ENCODE measurements at regions not wholly inside any gene's neighbourhood (a gene's known extent, or its start where the extent isn't known, plus 50 kb on each side); places are given as distances from the start of the nearest gene placed in this dataset.
"Not testable (repeated sequence)": the region's sequence is repeated elsewhere in the genome, so short reads cannot be mapped to it uniquely, and the experiment has no call there.

DNA sequence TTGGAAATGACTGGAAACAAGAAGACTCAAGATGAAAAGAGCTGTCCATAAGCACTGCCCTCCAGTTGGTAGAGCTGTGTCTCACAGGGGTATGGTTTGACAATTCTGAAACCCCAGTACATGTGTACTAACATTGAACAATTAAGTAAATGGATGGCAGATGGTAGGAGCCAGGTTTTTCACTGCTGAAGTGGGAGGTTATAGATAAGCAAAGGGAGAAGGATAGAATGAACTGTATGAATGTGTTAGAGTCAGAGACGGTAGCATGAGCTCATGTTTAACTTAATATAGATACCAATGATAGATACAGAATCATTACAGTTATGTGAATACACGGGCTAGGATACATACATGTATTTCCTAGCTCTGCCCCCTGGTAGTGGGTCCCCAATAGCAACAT lies 95.0 kb upstream of the SIRPA start:
- no peaks in the 10 kb centered on the region for H3K36me3 ChIP-seq
- H3K4me1 ChIP-seq, result peaks cover 0 to 14% of the 10 kb centered on the region in 2 donors
- TF ChIP-seq CTCF (IDR thresholded peaks at IDR 0.05) (no peak), POLR2A (IDR thresholded peaks at IDR 0.05) (no peak)
- intact Hi-C loops (cut with DNase I), result no loop called here
- no peak overlapping the region for H3K27ac ChIP-seq
- no peaks in the 10 kb centered on the region for H3K27me3 ChIP-seq
- H3K9me3 ChIP-seq, result no peaks in the 10 kb centered on the region
- DNase-seq, result no peak
- no peak overlapping the region for H3K4me3 ChIP-seq (replicated peaks in 1 of 3)
- 66 to 74% methylated on average over 2 of the region's 2 CpGs for WGBS, 2 donors

DNA sequence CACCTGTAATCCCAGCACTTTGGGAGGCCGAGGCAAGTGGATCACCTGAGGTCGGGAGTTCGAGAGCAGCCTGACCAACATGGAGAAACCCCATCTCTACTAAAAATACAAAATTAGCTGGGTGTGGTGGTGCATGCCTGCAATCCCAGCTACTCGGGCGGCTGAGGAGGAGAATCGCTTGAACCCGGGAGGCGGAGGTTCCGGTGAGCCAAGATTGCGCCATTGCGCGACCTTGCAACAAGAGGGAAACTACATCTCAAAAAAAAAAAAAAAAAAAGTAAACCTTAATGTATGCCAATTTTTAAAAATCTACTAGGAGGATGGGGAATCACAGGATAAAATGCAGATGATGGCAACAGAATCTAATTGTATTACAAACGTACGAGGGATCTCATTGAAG lies 95.5 kb upstream of the SIRPA start:
- H3K9me3 ChIP-seq; H3K36me3 ChIP-seq; DNase-seq; intact Hi-C loops (cut with DNase I); H3K27me3 ChIP-seq; H3K27ac ChIP-seq; H3K4me3 ChIP-seq (replicated peaks in 1 of 3): not testable (repeated sequence)
- WGBS, 2 donors, result 89 to 92% methylated on average over 14 of the region's 14 CpGs
- peaks cover 0 to 14% of the 10 kb centered on the region in 2 donors for H3K4me1 ChIP-seq

GRCh38 chr20:1798982-1799381 lies 96.2 kb upstream of the SIRPA start:
- Histone ChIP-seq H3K4me1 (peaks cover 0 to 14% of the 10 kb centered on the region in 2 donors), H3K9me3 (no peaks in the 10 kb centered on the region), H3K4me3 (replicated peaks in 1 of 3) (no peak overlapping the region), H3K27me3 (no peaks in the 10 kb centered on the region), H3K36me3 (no peaks in the 10 kb centered on the region), H3K27ac (no peak overlapping the region)
- DNase-seq, result no peak
- 70 to 76% methylated on average over 2 of the region's 2 CpGs for WGBS, 2 donors
- intact Hi-C loops (cut with DNase I), result no loop called here
- TF ChIP-seq CTCF (IDR thresholded peaks at IDR 0.05) (no peak), POLR2A (IDR thresholded peaks at IDR 0.05) (no peak)

GRCh38 chr20:1793821-1794220 lies 101.4 kb upstream of the SIRPA start:
- no peak for DNase-seq
- no peaks in the 10 kb centered on the region for H3K36me3 ChIP-seq
- WGBS, 2 donors, result 92 to 94% methylated on average over 2 of the region's 2 CpGs
- intact Hi-C loops (cut with DNase I), result no loop called here
- H3K4me1 ChIP-seq, result no peaks in the 10 kb centered on the region
- no peaks in the 10 kb centered on the region for H3K9me3 ChIP-seq
- no peak overlapping the region for H3K27ac ChIP-seq
- TF ChIP-seq POLR2A (IDR thresholded peaks at IDR 0.05) (no peak), CTCF (IDR thresholded peaks at IDR 0.05) (no peak)
- no peak overlapping the region for H3K4me3 ChIP-seq (replicated peaks in 1 of 3)
- H3K27me3 ChIP-seq, result no peaks in the 10 kb centered on the region

GRCh38 chr20:1792274-1792673 lies 102.9 kb upstream of the SIRPA start:
- no peaks in the 10 kb centered on the region for H3K36me3 ChIP-seq
- no peak for DNase-seq
- no peak overlapping the region for H3K27ac ChIP-seq
- no peaks in the 10 kb centered on the region for H3K9me3 ChIP-seq
- H3K4me3 ChIP-seq (replicated peaks in 1 of 3), result no peak overlapping the region
- no peaks in the 10 kb centered on the region for H3K27me3 ChIP-seq
- no peaks in the 10 kb centered on the region for H3K4me1 ChIP-seq
- intact Hi-C loops (cut with DNase I), result no loop called here
- TF ChIP-seq CTCF (IDR thresholded peaks at IDR 0.05) (no peak), POLR2A (IDR thresholded peaks at IDR 0.05) (no peak)
- 85 to 93% methylated on average over 2 of the region's 2 CpGs for WGBS, 2 donors

- TF ChIP-seq POLR2A (IDR thresholded peaks at IDR 0.05) (no peak), CTCF (IDR thresholded peaks at IDR 0.05) (no peak)
- Histone ChIP-seq H3K9me3 (no peaks in the 10 kb centered on the region), H3K27ac (no peak overlapping the region), H3K4me1 (no peaks in the 10 kb centered on the region), H3K27me3 (no peaks in the 10 kb centered on the region), H3K4me3 (replicated peaks in 1 of 3) (no peak overlapping the region), H3K36me3 (no peaks in the 10 kb centered on the region)
- intact Hi-C loops (cut with DNase I), result no loop called here
- DNase-seq, result no peak
- 24 to 29% methylated on average over 3 of the region's 3 CpGs for WGBS, 2 donors
Observed at GRCh38 chr20:1790386-1790785, 104.8 kb upstream of the SIRPA start.
